ENCODE measurements at regions not wholly inside any gene's neighbourhood (a gene's known extent, or its start where the extent isn't known, plus 50 kb on each side); places are given as distances from the start of the nearest gene placed in this dataset.

DNA sequence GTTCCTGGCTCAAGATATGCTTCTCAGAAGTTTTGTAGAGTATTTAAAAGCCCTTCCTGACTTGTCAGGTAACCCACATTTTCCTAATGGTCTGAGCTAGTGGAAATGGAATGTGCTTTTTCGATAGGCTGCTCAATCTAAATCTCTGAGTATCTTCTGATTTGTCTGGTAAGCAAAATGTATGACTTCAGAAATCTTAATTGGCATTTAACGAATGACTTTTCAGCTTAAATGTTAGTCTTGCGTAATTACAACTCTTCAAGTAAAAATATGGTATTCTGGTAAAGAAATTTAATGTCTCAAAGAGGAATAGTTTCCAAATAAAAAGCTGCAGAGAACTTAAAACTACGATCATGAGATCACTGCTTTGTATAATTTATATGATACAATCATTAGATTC lies 379.1 kb downstream of the ANKRD50 start:
- no peak for DNase-seq (ENCODE audit: extremely low read depth in 1 of 2, low read depth in 1 of 2)

DNA sequence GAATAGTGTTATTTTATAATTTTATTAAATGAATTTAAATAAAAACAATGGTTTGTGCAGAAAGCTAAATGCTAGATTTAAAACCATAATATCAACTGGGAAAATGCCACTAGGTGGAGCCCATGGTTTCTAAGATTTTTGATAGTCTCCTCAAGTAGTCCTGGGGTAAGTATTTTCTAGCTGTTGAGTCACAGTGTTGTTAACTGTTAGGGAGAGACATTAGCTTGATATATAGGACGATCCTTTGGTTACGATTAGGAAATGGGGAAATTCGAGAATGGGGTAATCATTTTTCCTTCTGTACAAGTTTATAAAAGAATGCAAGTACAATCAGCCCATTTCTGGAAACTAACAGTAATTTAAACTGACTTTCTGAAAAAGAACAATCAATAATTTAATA lies 378.4 kb downstream of the ANKRD50 start:
- no peak for DNase-seq (ENCODE audit: extremely low read depth in 1 of 2, low read depth in 1 of 2)

DNA sequence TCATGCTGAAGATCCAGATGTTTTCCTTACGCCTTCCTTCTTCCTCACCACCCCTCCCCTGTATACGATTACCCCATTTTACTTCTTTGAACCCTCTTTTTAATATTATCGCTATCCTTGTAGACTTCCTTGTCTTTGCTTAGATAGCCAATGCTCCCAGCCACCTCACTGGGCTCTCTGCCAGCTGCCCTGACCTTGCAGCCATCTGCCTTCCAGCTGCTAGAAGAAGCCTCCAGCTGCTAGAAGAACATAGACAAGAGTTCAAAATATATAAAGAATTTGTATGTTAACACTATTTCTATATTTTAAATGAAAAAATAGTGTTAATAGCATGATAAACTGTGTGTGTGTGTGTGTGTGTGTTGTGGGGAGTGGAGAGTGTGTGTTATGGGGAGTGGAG lies 374.7 kb downstream of the ANKRD50 start:
- DNase-seq (ENCODE audit: extremely low read depth in 1 of 2, low read depth in 1 of 2) = no peak

DNA sequence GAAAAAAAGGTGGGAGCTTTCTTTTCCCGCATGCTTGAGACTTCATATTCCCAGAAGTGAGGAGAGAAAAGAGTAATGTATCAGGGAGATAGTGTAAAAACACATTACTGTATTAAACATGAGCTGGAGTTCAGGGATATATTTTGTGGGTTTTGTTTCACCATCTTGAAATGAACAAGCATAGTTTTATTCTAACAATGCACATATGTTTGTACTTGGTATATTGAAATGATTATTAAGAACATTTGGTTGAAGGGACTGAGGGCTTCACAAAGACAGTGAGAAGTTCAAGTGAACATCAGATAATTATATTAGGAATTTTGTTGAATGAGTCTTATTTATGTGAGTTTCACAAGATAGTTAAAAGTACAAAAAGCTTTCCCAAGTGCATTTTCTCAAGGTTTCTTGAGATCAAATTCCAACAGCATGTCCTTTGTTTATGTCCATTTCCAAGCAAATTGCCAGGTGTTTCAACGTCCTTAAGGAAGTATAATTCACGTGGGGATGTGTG lies 368.8 kb downstream of the ANKRD50 start:
- DNase-seq (ENCODE audit: extremely low read depth in 1 of 2, low read depth in 1 of 2) = no peak

DNA sequence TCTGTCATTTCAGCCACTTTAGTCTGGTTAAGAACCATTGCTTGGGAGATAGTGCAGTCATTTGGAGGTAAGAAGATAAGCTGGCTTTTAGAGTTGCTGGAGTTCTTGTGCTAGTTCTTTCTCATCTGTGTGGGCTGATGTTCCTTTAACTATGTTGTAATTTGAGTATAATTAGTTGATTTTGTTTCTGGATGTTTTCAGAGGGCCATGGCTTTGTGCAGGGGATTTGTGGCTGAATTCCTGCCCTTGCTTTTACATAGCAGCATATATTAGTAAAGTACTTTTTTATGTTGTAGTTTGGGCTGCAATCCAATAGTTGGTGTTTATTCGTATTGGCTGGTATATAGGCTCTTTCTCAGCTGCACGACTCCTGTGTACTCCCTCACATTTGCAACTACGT lies 339.6 kb downstream of the ANKRD50 start:
- DNase-seq (ENCODE audit: extremely low read depth in 1 of 2, low read depth in 1 of 2) = no peak

DNA sequence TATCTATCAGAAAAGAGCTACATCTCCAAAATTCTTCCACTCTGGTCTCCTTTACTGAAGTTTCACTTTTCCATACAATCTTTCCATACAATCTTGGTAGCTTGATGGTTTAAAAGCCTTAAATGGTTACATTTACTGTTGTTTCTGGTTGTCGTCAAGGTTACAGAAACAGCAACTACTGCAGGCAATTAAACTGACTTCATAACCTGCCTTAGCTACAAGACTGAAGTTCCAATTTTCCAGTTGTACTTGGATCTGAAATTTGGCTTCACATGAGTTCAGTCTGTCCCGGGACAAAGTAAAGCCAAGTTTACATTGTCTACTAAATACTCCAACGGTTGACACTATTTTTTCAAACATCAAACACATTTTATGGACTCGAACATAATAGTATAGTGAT lies 326.4 kb downstream of the ANKRD50 start:
- DNase-seq (ENCODE audit: extremely low read depth in 1 of 2, low read depth in 1 of 2) = no peak

DNA sequence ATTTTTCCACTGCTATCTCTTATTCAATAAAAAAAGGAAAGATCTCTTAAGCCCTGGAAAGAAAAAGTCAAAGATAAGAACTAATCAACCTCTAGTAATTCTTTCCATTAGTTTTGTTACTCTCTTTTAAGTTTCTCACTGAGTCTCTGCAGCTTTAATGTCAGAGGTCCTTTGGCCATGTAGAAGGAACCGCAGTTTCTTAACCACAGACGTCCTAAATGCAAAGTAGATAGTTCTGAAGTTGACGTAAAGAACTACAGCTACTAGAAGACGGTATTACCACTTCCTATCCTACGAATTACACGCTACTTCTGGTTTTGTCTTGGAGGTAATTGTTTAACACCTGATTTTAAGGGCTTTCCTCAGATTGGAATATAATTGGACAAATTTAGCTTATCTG lies 325.9 kb downstream of the ANKRD50 start:
- DNase-seq (ENCODE audit: extremely low read depth in 1 of 2, low read depth in 1 of 2) = no peak

DNA sequence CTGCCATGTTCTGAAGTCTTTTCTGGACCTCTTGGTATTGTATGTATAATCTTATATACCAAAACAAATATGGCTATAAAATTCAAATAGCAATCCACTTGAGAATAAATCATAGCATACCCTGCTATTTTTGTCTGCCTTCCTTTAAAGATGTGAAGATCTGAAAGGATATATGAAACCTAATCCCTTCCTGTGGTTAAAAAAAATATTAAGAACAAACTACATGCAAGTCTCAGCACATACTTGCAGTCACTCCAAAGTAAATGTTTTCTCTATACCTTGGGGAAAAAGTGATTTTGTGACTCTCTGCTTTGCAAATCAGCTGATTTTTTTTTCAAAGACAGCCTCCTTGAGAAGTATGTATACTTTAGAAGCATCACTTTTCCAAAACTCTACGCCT lies 322.9 kb downstream of the ANKRD50 start:
- DNase-seq (ENCODE audit: extremely low read depth in 1 of 2, low read depth in 1 of 2) = no peak

DNA sequence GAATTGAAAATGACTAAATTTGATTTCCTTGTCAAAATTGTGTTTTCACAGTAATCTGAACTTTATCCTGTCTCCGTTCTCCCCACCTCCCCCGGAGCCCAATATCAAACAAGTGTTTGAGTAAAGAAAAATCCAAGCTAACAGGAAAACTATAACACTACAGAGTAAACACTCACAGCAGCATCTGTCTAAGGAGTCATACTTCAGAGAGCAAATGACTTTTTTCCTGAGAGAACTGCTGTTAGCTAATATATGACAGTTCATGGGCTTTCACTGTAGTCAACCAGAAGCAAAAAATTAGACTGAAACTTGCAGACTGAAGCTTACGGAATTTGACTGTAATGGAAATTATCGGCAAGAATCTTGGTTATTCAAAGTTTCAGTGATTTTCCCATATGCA lies 321.7 kb downstream of the ANKRD50 start:
- no peak for DNase-seq (ENCODE audit: extremely low read depth in 1 of 2, low read depth in 1 of 2)

DNA sequence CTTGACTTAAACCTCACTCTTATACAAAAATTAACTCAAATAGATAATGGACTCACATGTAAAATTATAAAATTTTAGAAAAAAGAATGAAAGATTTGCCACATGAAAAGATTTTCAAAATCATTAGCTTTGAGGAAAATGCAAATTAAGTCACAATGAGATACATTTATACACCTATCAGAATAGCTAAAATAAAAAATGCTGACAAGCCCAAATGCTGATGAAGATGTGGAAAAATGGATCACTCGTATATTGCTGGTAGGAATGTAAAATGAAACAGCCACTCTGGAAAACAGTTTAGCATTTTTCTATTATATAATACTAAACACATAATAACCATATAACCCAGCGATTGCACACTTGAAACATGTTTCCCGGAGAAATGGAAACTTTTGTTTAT lies 316.2 kb downstream of the ANKRD50 start:
- no peak for DNase-seq (ENCODE audit: extremely low read depth in 1 of 2, low read depth in 1 of 2)

DNA sequence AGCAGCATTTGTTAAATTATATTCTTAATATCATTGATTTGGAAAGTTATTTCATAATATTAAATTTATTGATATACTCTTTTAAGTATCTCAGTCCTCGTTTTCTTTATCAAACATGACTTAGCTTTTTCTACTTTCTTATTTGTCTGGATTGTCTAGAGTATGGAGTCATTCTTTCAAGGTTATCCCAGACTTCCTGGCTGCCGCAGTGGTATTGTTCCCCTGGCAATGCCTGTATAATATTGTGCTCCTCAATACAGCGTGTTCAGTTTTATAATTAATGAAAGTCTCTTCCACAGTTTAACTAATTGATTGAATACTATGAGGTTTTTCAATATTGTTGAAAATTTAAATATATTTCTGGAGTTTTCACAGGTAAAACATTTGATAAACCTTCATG lies 310.9 kb downstream of the ANKRD50 start:
- DNase-seq (ENCODE audit: extremely low read depth in 1 of 2, low read depth in 1 of 2) = no peak

DNA sequence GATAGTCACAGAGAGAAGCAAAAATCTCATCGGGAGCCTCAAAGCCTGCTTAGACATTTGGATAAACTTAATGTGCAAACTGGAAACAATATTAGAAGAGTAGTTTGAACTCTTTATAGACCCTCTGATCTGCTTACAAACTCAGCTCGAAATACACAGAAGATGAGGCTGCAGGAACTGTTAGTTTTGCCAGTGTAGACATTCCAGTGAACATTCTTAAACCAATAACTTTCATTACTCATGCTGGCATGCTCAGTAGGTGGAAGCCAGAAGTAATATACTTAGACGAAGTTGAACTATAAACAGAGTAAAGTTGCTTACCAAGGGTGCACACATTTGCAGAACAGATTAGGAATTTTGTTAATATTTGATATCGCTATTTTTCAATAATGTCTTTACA lies 303.5 kb downstream of the ANKRD50 start:
- DNase-seq (ENCODE audit: extremely low read depth in 1 of 2, low read depth in 1 of 2) = no peak

DNA sequence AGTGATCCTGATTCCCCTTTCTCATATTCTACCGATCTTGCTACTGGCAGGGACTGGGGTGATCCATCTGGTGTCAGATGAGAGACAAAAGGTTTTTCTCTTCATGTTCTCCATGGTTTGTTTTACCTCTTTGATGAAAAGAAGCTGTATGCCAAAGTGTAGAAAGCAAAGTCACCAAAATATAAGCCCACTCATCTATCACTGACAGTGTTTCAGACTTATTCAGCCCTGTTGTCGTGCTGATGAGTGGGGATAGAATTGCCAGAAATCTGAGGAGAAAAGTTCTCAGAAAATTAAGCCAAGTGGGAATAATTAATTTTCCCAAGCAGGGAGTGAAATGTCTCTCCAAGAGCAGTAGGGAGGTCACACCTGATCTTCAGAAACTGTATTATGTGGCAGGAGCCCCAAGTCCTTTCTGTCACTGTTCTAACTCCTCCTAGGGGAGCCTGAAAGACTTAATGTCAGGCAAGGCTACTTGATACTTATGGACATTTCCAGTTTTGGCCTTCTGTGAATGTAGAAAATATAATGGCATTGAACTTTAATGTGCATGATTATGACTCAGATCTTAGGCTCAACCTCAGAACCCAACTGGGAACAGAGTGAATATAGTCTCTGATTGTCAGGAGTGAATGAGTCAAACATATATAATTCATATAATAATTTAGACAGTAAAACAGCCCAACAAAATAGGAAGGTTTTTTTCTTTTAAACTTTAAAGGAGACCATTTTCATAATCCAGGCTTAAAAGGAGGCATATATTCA lies 298.1 kb downstream of the ANKRD50 start:
- no peak for DNase-seq (ENCODE audit: extremely low read depth in 1 of 2, low read depth in 1 of 2)

DNA sequence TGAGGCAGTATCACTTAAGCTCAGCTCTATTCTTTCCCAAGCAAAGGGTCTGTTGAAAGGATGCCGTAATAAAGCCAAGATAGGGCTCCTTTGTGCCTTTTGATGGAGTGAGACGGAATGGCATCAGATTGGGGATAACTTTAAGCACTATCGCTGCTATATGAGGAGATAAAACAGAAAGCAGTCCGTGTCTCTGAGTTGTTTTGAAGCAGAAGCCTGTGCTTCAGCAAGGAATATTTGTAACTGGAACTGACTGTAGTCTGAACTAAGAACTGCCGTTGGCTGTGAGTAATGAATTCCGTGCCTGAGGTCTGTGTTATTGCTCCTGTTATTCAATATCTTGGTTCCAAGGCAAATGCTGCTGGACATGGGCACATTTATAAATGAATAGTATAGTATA lies 297.4 kb downstream of the ANKRD50 start:
- DNase-seq (ENCODE audit: extremely low read depth in 1 of 2, low read depth in 1 of 2) = no peak

DNA sequence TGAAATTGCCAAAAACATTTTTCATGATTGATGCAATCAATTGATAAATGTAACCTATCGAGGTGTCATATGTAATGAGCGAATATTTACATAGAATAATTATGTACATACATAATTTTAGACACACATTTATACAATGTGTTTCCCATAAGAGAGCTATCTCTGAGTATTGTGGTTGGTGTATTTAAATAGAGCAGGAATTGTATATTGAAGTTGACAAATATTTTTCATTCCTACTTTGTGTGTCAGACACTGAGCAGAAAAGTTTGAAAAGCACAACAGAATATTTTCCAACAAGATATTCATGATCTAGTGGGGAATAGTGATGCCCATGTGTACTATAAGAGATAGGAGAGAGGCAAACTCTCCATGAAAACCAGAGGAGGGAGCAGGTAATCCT lies 295.2 kb downstream of the ANKRD50 start:
- DNase-seq (ENCODE audit: extremely low read depth in 1 of 2, low read depth in 1 of 2) = no peak

DNA sequence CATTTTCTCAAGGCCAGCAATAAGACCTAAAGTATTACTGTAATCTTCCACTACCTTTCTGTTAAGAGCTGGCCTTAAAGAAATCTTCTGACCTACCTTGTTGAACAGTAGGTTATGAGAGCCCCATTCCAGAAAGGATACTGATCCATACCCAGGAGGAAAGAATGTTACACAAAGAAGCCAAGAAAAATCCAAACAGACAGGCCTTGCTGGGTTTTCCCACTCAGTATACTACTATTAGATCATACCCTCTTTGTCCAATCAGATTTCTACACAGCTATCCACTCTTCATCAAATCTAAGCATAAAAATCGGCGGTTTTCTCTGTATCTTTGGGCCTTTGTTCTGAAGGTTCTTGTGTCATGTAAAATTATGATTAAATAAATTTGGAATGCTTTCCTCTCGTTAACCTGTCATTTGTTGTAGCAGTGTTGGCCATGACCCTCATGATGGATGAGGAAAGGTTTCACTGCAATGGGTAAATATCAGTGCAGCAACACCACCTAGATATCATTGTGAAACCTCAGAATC lies 292.3 kb downstream of the ANKRD50 start:
- no peak for DNase-seq (ENCODE audit: extremely low read depth in 1 of 2, low read depth in 1 of 2)

DNA sequence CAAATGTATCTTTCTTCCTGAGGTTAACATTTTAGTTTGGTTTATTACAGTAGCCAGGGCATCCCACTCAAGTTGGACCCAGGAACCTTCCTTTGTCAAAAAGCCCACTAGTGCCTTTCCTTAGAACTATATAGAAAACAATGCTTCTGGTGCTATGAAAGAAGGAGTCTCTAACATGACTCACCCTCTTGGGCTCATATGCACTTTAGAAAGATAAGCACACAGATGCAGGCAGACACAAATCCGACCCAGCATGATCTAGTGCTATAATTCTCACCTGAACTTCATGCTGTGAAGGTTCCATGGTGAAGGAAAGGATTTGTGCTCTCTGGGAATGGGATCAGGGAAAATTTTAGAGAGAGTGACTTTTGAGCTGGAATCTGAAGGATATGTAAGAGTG lies 289.4 kb downstream of the ANKRD50 start:
- DNase-seq (ENCODE audit: extremely low read depth in 1 of 2, low read depth in 1 of 2) = no peak

DNA sequence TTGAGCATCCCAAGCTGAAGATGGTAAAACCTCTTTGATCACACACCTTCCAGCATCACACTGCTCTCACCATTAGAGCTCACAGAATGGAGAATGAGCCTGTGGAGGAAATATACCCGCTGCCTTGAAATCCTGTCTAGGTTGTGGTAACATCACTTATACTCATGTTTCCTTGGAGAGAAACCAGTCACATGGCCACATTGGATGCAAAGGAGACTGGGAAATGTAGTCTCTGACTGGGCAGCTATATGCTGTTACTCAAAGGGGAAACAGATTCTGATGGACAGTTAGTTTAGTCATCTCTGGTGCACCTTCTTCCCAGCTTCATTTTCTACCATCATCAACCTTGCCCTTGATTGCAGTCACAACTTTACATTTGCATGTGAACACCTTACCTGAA lies 286.3 kb downstream of the ANKRD50 start:
- no peak for DNase-seq (ENCODE audit: extremely low read depth in 1 of 2, low read depth in 1 of 2)

DNA sequence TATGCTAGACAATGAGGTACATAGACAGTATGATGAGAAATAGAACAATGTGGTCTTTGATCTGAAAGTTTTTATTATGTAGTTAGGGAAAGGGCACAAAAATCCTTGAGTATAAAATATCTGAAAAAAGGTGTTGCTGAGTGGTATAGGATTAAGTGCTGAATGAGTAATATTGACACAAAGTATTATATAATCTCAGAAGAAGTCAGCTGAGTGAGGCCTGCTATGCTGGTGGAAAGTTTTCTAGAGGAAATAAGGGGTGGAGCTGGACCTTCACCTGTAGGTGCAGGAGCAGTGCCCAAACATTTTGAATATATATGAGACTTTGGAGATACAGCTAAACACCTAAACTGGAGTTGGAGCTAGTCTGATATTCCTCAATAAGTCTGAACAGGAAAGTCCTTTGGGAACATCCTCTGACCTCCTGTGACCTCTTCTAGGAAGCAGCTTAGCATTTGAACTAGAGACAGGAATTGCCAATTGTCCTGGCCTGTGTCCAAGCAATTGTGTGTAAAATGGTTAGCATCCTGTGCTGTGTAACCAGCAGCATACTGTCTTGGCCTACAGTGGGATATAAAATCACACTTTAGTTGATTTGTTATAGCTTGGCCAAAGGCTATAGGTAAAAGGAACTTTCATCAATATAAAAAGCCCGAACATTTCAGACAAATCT lies 285.3 kb downstream of the ANKRD50 start:
- no peak for DNase-seq (ENCODE audit: extremely low read depth in 1 of 2, low read depth in 1 of 2)

DNA sequence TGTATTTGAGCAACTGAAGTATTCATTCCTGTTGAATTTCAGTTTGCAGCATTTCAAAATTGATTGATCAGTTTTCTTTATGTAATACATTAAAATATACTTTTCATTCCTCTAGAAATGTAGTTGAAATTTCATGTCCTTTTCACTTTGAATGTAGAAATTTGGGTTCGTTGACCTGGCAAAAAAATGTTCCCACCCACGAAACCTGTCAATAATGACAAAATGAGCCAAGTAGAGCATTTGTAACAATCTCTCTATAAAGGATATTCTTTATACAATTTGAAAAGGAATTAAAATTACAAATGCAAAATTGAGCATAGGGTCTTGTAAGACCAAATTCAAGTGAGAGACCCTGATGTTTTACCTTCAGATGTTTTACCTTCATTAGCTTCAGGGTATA lies 283.9 kb downstream of the ANKRD50 start:
- DNase-seq (ENCODE audit: extremely low read depth in 1 of 2, low read depth in 1 of 2) = no peak

DNA sequence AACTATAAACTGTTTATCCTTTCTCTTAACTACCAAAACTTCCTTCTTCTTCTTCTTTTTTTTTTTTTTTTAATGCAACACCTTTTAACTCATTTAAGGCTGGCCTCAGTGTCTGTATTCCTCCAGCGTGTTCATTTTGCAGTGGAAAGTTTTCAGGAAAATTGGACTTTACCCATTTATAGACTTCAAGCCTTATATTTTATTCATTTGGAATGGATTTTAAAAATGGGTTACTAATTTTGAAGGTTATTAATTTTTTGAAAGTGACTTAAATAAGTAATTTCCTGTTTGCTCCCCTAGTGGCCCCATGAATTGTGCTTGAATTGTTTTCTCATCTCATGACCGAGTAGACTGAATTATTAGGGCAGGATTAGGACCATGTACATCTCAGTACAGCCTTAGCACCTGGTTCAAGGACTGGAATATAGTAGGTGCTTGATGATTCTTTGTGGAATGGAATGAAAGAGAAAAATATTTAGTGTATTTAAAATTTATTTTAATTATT lies 282.7 kb downstream of the ANKRD50 start:
- no peak for DNase-seq (ENCODE audit: extremely low read depth in 1 of 2, low read depth in 1 of 2)

DNA sequence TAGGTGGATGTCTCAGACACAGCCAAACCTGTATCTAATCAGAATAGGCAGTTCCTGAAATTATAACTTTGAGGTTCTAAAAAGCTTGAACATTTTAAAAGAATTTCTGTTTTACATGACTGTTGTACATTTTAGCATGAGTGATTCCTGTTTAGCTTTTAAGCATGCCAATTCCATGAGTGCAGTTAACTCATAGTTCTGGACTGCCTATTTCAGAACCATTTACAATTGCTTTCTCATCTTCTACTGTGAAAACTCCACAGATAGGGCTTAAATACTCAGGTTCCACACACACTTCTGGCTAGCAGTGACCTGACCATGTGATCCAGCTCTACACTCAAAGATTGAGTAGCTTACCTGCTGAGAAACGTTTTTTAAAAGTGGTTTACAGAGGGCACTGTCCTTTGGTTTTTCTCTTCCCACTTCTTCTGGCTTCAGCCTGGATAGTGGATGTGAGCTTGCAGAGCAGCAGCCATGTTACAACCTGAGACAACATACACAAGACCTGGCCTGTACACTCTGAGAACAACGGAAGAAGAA lies 280.8 kb downstream of the ANKRD50 start:
- DNase-seq (ENCODE audit: extremely low read depth in 1 of 2, low read depth in 1 of 2) = no peak
